Stimulated activated CD4-positive, alpha-beta T cell treated with anti-CD3 and anti-CD28 coated beads, Interleukin-4, amount 100 ng/mL, for 24 hours (primary cell): ENCODE measurements at regions not wholly inside any gene's neighbourhood (a gene's known extent, or its start where the extent isn't known, plus 50 kb on each side); places are given as distances from the start of the nearest gene placed in this dataset.

Experiments used
- DNase-seq: peaks from one replicate; pipeline ENCODE4 v3.0.0-alpha.2; 2020

DNA sequence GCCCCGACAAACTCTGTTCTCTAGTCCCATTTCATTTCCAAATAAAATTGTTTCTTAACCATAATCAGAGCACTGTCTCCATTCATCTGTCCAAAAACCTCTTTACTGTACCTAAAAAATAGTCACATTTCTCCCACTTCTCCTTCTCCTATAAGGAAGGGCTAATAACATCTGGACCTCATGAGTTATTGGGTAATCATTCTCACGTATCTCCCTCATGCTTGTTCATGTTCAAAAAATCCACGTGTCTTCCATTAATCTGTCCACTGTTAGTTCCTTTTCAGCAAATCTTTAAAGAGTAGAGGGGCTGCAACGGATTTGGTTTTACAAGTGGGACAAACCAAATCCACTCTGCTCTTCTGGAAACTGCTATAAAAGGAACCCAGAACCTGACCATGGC is 1418.8 kb downstream of the MRPL39 start:
- no peak for DNase-seq

DNA sequence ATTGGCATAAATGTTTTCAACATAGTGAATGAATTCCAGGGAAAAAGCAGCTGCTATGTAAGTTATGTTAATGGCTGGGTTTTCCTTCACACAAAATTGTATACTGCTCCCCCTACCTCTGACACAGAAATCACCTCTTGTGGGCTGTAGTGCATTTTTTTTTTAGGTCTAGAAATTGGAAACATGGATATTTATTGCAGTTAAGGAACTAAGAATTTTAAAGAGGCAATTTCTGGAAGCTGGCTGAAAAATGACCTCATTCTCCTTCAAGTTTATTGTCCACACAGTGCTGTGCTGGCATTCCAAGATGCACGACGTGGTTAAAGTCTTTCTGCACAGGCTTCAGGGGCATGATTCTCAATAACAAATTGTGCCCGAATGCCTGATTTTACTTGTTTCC is 1424.2 kb downstream of the MRPL39 start:
- no peak for DNase-seq

- no peak for DNase-seq
Measured at GRCh38 chr21:24179110-24179509, 1428.2 kb downstream of the MRPL39 start.

- DNase-seq: no peak
Measured at GRCh38 chr21:24175106-24175505, 1432.2 kb downstream of the MRPL39 start.

DNA sequence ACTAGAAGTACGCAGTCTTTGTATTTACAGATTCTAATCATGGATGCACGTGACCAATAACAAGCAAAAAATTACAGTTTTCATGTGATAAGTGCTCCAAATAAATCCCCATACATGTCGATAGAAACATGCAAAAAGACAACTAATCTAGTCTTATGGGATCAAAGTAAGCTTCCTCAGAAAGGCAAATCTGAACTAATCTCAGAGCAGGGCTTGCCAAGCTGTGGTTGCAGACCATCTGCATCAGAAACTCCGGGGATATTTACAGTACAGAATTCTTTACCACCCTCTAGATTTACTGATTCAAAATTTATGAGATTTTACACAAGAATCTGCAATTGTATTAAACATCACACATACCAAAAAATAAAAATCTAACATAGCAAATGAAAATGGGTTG is 1435.5 kb downstream of the MRPL39 start:
- no peak for DNase-seq

GRCh38 chr21:24163539-24163938 is 1443.7 kb downstream of the MRPL39 start:
- DNase-seq: no peak

GRCh38 chr21:24160528-24160927 is 1446.8 kb downstream of the MRPL39 start:
- DNase-seq: no peak

- no peak for DNase-seq
Measured at GRCh38 chr21:24153137-24153536, 1454.1 kb downstream of the MRPL39 start.

- DNase-seq: no peak
Measured at GRCh38 chr21:24150753-24151152, 1456.5 kb downstream of the MRPL39 start.

DNA sequence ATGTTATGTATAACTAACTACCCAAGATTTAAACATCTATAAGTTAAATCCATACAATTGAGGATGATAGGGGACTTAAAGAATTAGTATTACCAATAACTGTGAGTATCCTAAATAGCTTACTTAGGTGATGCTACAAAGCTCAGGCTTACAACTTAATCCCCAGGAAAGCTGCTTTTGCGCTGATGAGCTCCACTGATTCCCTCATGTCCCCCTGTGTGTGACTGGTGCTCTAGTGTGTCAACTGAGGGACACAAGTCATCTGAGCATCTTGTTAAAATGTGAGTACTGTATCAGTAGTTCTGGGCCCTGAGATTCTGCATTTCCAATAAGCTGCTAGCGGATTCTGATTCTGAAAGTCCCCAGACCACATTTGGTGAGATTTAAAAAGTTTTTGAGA is 1458.8 kb downstream of the MRPL39 start:
- DNase-seq: no peak

DNA sequence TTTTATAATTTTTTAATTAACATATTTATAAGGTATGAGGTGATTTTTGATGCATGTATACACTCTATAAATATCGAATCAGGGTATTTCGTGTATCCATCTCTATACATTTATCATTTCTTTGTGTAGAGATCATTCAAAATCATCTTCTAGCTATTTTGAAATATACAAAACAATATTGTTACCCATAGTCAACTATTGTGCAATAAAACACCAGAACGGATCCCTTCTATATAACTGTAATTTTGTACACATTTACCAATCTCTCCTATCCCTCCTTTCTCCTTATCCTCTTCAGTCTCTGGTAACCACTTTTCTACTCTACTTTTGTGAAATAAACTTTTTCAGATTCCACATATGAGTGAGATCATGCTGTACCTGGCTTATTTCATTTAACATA is 1459.6 kb downstream of the MRPL39 start:
- DNase-seq: no peak

DNA sequence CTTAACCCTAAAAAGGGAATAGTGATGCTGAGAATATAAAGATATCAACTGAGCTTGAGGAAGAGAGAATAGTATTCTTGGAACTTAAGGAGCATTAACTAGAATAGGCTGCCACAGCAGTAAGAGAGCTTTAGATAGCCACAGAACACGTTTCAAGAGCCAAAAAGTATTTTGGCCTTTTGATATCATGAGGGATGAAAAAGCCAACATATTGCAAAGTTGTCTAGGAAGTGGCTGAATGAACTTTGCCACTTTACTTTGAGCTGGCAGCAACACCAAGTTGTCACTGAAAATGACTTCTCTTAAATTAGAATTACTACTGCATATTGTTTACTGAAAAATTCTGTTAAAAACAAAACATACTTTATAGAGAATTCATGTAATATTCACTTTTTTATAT is 1476.2 kb downstream of the MRPL39 start:
- DNase-seq: no peak

- DNase-seq: no peak
Measured at GRCh38 chr21:24127651-24128050, 1479.6 kb downstream of the MRPL39 start.

DNA sequence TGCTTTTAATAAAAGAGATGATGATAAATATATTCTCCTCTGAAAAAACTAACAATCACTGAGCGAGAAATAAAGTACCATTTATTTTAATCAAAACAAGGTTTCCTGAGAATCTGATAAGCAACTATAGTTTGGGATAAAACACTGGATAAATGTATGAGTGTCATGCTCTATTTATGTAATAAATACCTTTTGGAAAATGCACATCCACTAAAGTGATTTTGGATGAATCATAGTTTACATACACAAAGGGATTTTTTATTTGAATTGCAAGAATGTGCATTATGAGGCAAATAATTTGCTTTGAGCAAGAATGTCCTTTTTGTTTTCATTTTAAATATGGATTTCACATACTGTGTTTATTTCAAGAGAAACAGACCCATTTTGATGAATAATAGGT is 1483.5 kb downstream of the MRPL39 start:
- DNase-seq: no peak

GRCh38 chr21:24118738-24119459 is 1488.4 kb downstream of the MRPL39 start:
- DNase-seq: no peak

- no peak for DNase-seq
Measured at GRCh38 chr21:24115141-24115540, 1492.1 kb downstream of the MRPL39 start.

- no peak for DNase-seq
Measured at GRCh38 chr21:24112020-24112419, 1495.3 kb downstream of the MRPL39 start.

DNA sequence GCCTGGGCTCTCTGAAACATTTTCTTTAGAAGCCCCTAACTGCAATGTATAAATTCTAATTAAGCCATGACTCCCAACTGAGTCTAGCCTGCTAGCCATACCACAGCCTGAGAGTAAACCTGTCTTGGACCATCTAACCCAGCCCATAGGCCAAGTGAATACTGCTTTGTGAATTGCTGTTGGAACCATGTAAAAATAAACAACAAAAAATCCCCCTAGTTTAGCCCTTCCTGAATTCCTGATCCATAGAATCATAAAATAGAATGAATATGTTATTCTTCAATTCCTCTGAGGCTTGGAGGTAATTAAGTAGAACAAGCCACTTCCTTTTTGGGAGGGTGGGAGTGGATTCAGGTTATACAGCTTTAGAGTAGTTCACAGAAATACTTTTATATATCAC is 1496.4 kb downstream of the MRPL39 start:
- no peak for DNase-seq

DNA sequence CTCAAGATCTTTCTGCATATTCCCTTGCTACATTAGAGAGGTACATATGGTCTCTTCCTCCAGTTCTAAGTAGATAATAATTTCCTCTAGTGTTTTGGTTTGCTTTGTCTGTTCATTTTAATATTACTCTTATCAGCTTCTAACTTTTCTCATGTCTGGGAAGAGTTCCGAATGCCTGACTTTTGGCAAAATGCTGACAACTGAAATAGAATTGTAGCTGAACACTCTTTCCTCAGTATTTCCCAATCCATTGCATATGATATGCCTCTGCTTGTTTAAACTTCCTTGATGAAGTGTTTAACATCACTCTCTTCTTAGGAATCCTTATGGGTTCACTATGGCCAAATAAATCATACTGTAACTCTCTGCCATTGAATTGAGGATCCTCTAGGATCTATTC is 1510.1 kb downstream of the MRPL39 start:
- DNase-seq: no peak

DNA sequence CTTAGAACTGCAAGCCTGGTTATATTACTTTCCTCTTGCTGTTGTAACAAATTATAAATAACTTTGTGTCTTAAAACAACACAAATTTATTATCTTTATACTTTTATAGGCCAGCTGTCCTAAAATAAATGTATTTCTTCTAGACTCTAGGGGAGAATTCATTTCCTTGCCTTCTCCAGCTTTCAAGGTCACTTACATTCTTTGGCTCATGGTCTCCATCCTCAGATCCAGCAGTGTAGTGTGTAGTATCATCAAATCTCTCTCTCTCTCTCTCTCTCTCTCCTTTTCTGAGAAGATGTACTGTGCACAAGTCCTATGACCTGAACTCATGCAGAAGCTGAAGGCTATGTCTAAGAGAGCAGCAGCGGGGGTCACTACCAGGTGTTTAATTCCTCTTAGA is 1510.6 kb downstream of the MRPL39 start:
- no peak for DNase-seq

GRCh38 chr21:24093032-24093431 is 1514.2 kb downstream of the MRPL39 start:
- DNase-seq: no peak

- DNase-seq: no peak
Measured at GRCh38 chr21:24076179-24076578, 1531.1 kb downstream of the MRPL39 start.

- DNase-seq: no peak
Measured at GRCh38 chr21:24055696-24056095, 1551.6 kb downstream of the MRPL39 start.

GRCh38 chr21:24050231-24050630 is 1557.0 kb downstream of the MRPL39 start:
- DNase-seq: no peak

DNA sequence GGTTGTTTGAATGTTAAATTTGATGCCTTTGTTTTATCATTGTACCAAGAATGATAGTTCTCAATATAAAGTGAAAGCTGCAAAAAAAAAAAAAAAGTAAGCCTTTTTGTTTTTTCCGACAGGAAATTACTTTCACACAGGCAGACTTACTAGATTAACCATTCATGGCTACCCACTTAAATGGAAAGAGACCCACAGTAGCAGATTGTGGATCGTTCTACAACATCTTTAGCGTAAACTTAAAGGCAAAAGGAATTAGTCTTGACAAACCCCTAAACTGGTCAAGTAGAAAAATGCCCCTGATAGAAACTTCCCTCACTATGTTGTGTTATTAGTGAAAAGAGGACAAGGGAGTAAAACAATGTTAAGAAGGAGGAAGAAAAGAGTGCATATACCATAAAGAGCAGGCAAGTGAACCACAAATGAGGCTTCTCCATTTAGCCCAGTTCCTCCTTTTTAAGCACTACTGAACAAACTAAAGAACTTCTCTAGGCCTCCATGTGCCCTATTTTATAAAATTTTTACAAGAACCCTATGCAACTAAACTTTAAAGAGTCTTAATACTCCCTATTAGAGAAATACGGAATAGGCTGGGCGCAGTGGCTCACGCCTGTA is 1560.3 kb downstream of the MRPL39 start:
- no peak for DNase-seq
